CD4-positive, alpha-beta T cell treated with Interleukin-15 for 4 hours (primary cell): ENCODE measurements at regions not wholly inside any gene's neighbourhood (a gene's known extent, or its start where the extent isn't known, plus 50 kb on each side); places are given as distances from the start of the nearest gene placed in this dataset.
"Not testable (repeated sequence)": the region's sequence is repeated elsewhere in the genome, so short reads cannot be mapped to it uniquely, and the experiment has no call there.

ENCODE experiments used
- DNase-seq: peaks from one replicate; pipeline ENCODE4 v3.0.0-alpha.2; 2020; ENCODE audit warnings: low spot score

DNA sequence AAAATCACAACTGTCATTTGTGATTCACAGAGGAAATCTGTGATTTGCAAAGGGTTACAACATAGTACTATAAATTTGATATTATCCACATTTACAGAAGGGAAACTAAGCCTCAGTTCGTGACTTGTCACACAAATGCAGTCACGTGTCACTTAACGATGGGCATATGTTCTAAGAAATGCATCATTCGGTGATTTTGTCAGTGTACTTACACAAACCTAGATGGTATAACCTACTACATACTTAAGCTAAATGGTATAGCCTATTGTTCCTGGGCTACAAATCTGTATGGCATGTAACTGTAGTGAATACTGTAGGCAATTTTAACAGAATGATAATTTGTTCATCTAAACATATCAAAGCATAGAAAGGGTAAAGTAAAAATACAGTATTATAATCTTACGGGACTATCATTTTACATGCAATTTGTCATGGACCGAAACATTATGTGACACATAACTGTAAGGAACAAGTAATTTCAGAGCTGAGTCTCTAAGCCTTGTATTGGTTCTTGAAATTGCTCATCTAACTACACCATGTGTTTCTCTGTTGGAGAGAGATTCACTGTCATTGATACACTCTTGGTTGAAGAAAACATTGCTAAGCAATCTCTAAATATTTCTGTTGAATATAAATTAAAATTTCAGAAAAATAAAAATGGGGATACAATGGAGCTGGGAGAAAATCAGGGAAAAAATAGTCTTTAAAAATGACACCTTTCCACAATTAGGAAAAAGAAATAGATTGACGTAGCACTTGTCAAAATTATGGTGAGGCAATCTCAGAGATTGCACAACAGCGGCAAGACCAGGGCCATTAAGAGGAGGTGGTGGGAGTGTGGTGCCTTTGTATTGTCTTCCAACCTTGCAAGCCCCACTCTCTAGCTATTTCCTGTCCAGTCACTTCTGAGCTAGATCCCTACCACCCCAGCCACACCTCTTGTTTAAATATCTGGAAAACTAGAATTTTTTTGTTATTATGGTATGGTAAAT, 645.8 kb upstream of the TBL1XR1 start:
- no peak for DNase-seq

GRCh38 chr3:177852001-177852807, 654.9 kb upstream of the TBL1XR1 start:
- no peak for DNase-seq

DNA sequence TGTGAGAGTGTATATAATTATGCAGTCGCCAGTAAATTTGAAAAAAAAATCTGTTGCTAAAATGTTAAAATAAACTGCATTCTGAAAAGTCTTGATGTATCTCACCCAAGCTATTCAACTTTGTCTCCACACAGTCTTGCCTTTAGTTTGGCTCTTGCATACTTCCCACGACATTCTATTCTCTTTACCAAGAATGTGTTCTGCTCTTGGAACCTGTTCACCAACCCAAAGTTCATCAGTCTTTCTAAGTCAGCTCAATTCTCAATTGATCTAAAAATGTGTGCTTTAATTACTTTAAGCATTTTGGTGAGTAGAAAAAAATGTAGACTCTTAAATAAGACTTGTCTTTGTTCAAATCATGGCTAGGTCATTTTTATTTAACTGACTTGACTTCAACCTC, 657.7 kb upstream of the TBL1XR1 start:
- no peak for DNase-seq

DNA sequence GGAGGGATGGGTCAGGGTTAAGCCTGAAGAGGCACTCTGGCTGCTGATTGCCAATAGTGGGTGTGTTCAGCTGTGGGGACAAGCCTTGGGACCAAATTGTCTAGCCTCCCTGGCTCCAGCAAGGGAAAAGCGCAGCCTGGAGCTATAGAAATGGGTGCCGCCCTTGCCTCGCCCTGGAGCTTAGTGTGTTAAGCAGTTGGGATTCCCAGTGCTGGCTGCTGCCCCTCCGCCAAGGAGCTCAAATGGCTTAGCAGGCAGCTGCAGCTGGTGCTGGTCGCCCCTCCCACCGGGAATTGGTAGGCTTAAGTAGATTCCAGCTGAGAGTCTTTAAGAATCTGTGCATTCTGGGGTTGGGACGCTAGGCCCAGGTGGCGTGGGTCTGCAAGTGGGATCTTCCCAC, 662.9 kb upstream of the TBL1XR1 start:
- DNase-seq, result no peak

GRCh38 chr3:177862962-177863491, 665.7 kb upstream of the TBL1XR1 start:
- no peak for DNase-seq

- not testable (repeated sequence) for DNase-seq
These were observed 665.0 kb upstream of the KCNMB2 start for GRCh38 chr3:177871267-177871666.

DNA sequence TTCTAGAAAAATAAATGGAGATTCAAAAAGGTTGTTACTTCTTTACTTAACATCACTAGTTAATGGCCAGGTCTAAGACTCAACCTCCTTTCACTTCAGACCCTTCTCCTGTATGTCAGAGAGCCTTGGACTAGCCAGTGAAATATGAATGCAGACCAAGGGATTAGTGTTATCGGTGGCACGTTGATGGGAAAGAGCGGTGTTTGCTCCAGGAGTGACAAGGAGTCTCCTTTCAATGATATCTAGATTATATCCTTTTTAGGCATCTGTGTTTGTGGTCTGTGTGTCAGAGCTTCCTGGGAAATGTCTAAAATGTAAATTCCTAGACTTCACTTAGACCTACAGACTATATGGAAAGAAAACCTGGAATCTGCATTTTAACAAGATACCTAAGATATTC, 658.0 kb upstream of the KCNMB2 start:
- no peak for DNase-seq

GRCh38 chr3:177878957-177879356, 657.3 kb upstream of the KCNMB2 start:
- no peak for DNase-seq

DNA sequence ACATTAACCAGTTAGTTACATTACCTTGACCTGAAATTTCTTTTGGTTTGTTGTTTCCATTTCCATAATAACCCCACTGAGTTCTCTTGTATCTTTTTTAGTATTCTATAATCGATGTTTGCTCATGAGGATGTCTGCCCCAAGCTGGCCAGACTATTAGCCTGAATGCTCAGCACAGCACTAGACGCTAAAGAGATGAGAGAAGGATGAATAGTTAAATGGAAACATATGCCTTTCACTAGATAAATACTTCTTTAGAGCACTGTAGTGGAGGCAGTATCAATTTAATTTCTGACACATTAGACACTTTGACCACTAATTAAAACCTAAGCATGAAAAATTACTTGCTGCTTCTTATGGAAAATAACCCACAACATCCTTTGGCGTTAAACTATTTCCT, 654.9 kb upstream of the KCNMB2 start:
- DNase-seq, result no peak

DNA sequence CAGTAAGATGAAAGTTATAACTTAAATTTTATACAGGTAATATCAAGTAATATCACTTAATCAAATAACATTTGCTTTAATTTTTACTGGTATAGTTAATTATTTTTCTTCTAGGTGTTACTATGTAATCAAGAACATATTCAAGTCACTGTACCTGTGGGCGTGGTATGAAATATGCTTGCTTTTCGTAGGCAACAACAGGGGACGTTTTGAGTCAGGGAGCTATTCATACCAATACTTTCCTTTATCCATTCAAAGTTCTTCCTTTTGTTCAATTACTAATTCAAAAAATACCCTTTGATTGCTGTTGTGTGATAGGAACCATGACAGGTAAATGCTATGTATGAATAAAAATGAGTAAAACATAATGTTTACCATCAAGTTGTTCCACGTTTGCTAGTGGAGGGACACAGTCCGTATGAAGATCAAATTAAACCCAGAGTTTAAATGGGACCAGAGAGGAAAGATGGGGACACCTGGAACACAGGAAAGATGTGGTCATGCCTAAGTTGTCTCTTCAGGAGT, 654.0 kb upstream of the KCNMB2 start:
- no peak for DNase-seq

GRCh38 chr3:177883091-177883490, 653.1 kb upstream of the KCNMB2 start:
- no peak for DNase-seq

DNA sequence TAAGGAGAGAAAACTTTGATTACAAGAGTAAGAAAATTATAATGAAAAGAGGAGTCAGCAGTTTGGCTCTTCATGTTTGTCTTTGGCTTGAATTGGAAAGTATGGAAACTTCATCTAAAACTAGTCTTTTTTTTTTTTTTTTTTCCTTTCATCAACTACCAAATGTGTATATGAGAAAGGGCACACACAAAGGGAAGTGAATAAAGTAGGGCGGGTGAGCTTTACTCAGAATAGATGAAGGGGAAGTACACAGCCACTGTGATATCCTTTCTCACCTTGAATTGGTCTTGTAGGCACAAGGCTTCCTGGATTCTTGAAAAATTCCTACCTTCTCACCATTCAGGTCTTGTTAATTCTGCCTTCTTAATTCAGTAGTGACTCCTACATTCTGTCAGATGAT, 652.3 kb upstream of the KCNMB2 start:
- no peak for DNase-seq

GRCh38 chr3:177885063-177885462, 651.2 kb upstream of the KCNMB2 start:
- no peak for DNase-seq

- no peak for DNase-seq
These were observed 649.7 kb upstream of the KCNMB2 start for GRCh38 chr3:177886501-177886900.

- DNase-seq, result no peak
These were observed 648.8 kb upstream of the KCNMB2 start for GRCh38 chr3:177887475-177887874.

- no peak for DNase-seq
These were observed 647.1 kb upstream of the KCNMB2 start for GRCh38 chr3:177889161-177889560.

- DNase-seq, result no peak
These were observed 646.4 kb upstream of the KCNMB2 start for GRCh38 chr3:177889652-177890358.

- no peak for DNase-seq
These were observed 645.9 kb upstream of the KCNMB2 start for GRCh38 chr3:177890359-177890683.

- DNase-seq, result not testable (repeated sequence)
These were observed 644.7 kb upstream of the KCNMB2 start for GRCh38 chr3:177891569-177891968.

- DNase-seq, result no peak
These were observed 642.9 kb upstream of the KCNMB2 start for GRCh38 chr3:177893331-177893730.

DNA sequence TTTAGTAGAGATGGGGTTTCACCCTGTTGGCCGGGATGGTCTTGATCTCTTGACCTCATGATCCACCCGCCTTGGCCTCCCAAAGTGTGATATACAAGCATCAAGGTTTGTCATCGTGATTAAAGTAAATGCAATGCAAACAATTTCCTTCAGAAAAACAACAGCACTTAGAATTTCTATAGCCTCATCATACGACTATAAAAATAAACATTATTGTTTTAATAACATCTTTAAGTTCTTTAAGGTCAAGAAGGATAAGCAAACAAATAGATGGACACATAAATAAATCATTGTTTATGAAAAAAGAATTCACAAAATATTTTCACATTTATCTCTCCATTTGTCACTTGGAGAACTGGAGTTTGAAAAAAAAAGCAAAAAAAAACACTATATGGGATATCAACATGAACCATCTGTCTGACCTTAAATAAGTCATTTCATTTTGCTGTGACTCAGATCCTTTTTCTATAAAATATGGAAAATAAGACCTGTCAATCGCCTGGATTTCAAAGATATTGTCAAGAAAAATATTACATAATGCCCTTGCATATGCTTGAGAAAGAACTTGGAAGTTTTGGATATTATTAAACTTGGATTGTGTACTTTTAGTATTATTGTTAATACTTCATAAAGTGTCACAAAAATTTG, 642.0 kb upstream of the KCNMB2 start:
- DNase-seq, result no peak
